Fibroblast of pulmonary artery (primary cell): ENCODE measurements at regions not wholly inside any gene's neighbourhood (a gene's known extent, or its start where the extent isn't known, plus 50 kb on each side); places are given as distances from the start of the nearest gene placed in this dataset.
"Not testable (repeated sequence)": the region's sequence is repeated elsewhere in the genome, so short reads cannot be mapped to it uniquely, and the experiment has no call there.

Experiments
- DNase-seq: peaks from one replicate; pipeline ENCODE4 v3.0.0-alpha.2; 2010; ENCODE audit warnings: low read depth
- H3K4me3 ChIP-seq: replicated peaks from 2 replicates; pipeline ENCODE4 v1.5.1; 2011; ENCODE audit warnings: low read depth, mild to moderate bottlenecking, control low read depth, low read length, moderate library complexity
- TF ChIP-seq, protein P1 (sequence below): IDR thresholded peaks from 2 replicates; pipeline ENCODE4 v1.5.1; 2011; ENCODE audit warnings: mild to moderate bottlenecking, control low read depth, low read length, inconsistent platforms; ENCODE audit errors: missing control alignments

DNA sequence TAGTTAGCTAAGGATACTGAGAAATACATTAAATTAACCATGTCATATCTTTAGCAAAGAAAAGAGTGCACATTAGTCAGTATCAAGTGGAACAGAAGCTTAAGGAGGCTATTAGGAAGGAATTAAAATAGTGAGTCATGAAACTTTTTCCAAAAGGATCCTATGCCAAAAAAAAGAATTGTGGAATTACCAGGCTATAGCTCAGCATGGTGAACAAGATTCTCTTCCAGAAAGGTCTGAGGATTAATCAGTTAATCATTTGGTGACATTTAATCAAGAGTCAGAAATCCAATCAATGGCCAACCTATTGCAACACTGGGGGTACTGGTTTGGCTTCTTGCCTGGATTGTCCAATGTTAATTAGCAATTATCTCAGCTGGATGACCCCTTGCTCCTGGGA is 244.5 kb upstream of the NMUR2 start:
- no peak for DNase-seq
- TF ChIP-seq, protein P1, sequence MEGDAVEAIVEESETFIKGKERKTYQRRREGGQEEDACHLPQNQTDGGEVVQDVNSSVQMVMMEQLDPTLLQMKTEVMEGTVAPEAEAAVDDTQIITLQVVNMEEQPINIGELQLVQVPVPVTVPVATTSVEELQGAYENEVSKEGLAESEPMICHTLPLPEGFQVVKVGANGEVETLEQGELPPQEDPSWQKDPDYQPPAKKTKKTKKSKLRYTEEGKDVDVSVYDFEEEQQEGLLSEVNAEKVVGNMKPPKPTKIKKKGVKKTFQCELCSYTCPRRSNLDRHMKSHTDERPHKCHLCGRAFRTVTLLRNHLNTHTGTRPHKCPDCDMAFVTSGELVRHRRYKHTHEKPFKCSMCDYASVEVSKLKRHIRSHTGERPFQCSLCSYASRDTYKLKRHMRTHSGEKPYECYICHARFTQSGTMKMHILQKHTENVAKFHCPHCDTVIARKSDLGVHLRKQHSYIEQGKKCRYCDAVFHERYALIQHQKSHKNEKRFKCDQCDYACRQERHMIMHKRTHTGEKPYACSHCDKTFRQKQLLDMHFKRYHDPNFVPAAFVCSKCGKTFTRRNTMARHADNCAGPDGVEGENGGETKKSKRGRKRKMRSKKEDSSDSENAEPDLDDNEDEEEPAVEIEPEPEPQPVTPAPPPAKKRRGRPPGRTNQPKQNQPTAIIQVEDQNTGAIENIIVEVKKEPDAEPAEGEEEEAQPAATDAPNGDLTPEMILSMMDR: no peak
- no peak overlapping the region for H3K4me3 ChIP-seq

DNA sequence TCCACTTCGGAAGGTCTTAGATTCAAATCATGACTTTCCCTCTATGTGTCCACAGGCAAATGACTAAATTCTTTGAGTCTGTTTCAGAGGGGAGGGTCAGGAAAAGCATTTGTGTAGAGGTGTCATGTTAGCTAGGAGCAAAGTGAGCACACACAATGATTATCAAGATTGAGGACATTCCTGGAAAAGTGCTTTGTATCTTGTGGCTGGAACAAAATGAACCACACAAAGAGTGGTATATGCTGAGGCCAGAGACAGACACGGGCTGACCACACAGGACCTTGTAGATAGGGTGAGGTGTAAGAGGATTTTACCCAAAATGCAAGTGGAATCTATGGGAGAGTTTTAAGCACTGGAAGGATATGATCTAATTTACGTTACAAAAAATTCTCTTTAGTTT is 245.3 kb upstream of the NMUR2 start:
- no peak for DNase-seq
- TF ChIP-seq, protein P1: no peak
- no peak overlapping the region for H3K4me3 ChIP-seq

DNA sequence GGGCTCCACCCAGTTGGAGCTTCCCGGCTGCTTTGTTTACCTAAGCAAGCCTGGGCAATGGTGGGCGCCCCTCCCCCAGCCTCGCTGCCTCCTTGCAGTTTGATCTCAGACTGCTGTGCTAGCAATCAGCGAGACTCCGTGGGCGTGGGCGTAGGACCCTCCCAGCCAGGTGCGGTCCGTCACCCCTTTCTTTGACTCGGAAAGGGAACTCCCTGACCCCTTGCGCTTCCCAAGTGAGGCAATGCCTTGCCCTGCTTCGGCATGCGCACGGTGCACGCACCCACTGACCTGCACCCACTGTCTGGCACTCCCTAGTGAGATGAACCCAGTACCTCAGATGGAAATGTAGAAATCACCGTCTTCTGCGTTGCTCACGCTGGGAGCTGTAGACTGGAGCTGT is 254.4 kb upstream of the NMUR2 start:
- not testable (repeated sequence) for H3K4me3 ChIP-seq, DNase-seq

DNA sequence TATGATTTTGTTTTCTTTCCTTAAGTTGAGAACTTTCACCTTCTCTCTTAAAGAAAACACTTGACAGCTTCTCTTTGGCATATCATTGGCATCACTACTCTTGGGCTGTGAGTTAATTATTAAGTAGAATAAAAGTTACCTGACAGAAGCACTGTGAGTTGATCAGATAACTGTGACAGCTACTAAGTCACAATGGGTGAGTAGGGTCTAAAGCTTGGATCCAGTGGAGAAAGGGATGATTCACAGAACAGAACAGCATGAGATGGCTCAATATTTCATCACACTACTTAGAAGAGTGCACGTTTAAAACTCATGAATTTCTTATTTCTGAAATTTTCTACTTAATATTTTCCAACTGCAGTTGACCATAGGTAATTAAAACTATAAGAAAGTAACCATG is 268.5 kb upstream of the NMUR2 start:
- DNase-seq: no peak
- no peak overlapping the region for H3K4me3 ChIP-seq
- TF ChIP-seq, protein P1: no peak

DNA sequence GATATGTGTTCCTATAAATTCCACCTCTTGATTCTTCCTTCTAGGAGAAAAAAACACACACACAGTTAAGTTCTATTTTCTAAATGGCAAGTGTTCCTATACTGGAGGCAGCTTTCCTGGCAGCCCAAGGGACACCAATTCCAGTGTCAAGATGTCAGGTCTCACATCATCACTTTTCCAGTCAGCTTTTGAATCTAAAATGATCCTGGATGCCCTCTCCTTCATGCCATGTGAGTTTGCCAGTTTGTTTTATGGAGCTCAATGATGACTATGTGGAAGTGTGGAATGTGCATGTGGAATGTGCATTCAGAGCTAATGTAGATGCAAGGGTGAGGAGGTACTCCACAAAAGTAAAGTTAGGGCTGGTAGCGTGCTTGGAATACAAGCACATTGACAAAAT is 269.3 kb upstream of the NMUR2 start:
- H3K4me3 ChIP-seq: no peak overlapping the region
- TF ChIP-seq, protein P1: no peak
- DNase-seq: no peak

DNA sequence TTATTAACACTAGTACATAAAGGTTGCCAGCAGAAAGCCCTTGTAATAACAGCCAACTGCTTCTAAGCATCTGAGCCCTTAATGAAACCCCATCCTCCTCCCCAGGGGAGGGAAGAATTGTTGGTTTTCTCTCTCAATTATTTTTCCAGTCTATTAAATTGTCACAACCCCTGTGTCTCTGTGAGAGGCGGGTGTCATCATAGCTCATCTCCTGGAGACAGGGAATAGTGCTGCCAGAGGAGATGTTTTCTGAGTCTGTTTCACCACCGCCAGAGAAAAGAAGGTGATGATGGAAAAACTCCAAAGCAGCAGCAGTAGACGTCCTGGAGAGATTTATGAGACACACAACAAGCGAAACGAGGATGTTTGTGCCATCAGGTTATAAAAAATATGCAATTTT is 271.1 kb upstream of the NMUR2 start:
- TF ChIP-seq, protein P1: no peak
- no peak for DNase-seq

DNA sequence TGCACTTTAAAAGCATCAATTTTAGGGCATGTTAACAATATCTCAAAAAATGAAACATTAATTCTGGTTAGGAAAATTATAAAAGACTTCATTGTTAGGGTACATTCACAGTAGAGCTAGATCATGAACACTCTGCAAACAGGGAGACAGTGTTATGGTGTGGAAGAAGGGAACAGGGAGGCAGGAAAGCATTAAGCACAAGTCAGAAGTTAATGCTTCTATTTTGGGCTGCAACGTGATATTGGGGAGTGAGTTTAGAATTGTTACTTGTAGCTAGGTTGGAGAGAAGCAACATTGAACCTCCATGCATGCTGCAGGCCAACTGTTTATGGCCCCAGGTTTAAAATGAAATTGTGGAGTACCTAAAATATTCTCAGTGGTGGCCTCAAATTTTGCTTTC is 278.1 kb upstream of the NMUR2 start:
- H3K4me3 ChIP-seq: no peak overlapping the region
- DNase-seq: no peak
- TF ChIP-seq, protein P1: no peak

More for the DNA sequence above, 271.1 kb upstream of the NMUR2 start:
- no peak overlapping the region for H3K4me3 ChIP-seq

DNA sequence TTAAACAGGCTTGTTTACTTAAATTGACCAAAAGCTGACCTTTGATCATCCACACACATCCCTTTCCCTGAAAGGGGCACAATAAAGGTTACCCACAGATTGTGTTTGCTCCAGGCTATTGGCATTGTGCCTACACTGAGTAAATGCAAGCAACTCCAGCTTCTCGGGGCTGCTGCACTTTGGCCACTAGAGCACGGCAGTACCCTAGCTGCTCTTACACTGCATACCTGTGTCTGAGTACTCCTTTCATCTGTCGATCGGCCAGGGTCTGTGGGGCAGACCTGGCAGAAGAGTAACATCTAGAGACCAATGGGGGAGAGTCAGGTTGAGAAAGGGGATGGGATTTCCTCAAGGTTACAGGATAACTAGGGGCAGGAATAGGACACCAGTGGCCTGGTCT is 281.9 kb upstream of the NMUR2 start:
- TF ChIP-seq, protein P1: no peak
- no peak overlapping the region for H3K4me3 ChIP-seq
- DNase-seq: no peak
